ENCODE measurements at regions not wholly inside any gene's neighbourhood (a gene's known extent, or its start where the extent isn't known, plus 50 kb on each side); places are given as distances from the start of the nearest gene placed in this dataset.

DNA sequence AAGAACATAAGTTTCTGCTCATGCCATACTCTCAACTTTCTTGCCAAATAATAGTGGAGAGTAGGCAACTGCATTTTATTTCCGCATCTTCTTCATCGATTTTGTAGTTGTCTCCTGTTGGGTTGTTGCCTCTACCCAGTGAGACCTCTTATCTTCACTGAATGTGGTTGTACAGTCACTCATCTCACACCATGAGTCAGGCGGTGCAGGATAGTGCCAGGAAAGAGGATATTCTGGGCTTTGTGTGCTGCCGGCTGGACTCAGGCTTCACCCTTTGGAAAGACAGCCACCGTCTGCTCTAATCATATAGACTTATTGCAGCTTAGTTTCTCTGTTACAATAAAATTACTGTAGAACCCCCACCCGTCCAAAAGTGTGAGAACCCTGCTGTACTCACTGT lies 154.3 kb upstream of the USP24 start:
- no peak for DNase-seq

DNA sequence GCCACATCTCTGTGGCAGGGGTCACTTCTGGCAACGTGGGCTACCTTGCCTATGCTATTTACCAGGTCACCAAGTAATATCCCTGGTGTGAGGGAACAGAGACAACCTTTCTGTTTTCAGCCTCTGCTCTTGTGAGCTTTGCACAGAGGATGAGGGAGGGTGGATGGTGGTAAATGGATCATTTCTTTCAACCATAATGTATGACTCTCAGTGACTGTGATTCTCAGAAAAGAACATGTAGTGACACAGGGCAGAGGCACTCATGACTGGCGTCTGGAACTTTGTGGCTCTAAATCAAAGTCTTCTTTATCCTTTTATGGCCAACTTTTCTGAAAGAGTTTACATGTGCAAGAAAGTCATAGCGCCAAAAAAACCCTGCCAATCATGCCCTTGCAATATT lies 153.5 kb upstream of the USP24 start:
- no peak for DNase-seq

DNA sequence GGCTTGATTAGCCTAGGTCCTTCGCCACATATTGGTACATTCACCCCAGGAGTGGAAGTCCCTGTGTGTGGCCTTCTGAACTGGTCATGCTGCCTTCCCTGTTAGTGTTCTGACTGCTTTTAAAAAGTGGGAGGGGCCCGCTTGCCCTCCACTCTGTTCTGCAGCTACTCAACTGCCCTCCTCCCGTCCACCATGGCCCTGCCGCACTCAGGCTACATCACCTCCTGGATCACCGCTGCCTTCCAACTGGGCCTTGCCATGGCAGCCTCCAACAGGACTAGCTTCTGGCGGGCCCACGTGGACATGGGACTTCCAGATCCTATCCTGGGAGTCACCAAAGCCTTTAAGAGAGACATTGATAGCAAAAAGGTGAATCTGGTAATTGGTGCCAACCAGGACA lies 152.1 kb upstream of the USP24 start:
- DNase-seq: no peak

GRCh38 chr1:55364216-55364615 lies 149.1 kb upstream of the USP24 start:
- DNase-seq: no peak

GRCh38 chr1:55363268-55363667 lies 148.1 kb upstream of the USP24 start:
- no peak for DNase-seq

DNA sequence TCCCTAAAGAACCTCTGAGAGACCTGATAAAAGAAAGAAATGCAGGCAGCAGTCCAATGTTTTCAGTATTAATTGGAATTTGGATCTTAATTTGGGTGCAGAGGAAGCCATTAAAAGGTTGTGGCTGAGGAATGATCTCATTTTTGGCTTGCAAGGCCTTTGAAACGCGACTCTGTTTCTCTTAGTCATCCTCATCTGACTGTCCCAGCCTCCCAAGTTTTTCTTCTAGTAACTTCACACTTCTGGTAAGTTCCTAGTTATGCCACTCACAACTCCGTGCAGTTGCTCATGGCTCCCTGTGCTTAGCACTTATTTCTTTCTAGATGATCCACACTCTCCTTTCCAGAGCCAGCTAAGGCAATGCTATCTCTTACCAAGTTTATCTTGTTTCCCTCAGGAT lies 147.4 kb upstream of the USP24 start:
- no peak for DNase-seq

GRCh38 chr1:55359611-55360010 lies 144.4 kb upstream of the USP24 start:
- no peak for DNase-seq

DNA sequence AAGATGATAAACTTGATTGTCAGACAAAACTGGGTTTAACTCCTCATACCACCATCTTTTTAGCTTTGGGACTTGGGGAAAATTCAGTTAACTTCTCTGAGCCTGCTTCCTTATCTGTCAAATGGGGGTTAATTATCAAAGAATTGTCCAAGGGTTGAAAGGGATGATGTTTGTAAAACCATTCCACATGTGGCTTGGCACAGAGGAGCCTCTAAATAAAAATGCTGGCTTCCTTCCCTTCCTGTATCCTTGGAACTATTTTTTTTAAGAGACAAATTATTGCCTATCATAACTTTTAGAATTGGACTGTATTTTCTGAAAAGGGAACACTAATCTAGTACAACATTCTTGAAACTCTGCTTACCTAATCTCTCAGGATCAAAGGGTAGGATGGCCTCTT lies 143.4 kb upstream of the USP24 start:
- DNase-seq: no peak

- DNase-seq: no peak
These were observed 140.4 kb upstream of the USP24 start for GRCh38 chr1:55355549-55355948.

GRCh38 chr1:55353707-55354620 lies 138.8 kb upstream of the USP24 start:
- no peak for DNase-seq

- DNase-seq: no peak
These were observed 137.6 kb upstream of the USP24 start for GRCh38 chr1:55352811-55353180.

GRCh38 chr1:55352080-55352810 lies 137.1 kb upstream of the USP24 start:
- DNase-seq: no peak

DNA sequence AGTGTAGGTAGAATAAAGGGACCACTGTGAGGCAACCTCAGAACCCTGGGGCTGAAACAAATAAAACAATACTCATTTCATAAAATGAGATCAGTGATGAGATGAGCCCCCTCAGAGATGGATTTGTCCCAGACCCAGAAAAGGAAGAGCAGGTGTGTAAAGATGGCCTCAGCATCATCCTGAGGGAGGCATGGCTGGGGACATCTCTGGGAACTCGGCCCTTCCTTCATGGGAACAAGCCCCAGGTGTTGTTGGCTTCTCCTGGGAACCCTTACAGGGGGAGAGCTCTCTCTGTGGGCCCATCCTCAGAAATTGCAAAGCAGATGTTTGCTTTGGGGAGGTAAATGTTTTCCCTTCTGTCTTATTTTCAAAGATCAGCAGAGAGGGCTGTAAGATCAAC lies 133.2 kb upstream of the USP24 start:
- no peak for DNase-seq

DNA sequence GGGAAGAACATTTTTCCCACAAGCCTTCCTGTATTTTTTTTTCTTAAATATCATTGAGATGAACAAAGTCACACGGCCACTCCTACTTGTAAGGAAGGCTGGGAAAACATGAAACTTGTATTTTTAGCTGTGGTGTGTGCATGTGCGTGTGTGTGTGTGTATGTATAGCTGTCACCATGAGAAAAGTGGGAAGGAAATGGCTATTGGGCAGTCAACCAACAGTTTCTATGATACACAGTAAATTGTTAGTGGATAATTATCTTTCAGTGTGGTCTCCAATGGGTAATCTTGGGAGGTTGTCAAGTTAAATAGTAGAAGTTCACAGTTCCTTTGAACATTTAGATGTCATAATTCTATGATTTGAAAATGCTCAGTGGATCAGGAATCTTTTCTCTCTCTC lies 132.7 kb upstream of the USP24 start:
- no peak for DNase-seq

DNA sequence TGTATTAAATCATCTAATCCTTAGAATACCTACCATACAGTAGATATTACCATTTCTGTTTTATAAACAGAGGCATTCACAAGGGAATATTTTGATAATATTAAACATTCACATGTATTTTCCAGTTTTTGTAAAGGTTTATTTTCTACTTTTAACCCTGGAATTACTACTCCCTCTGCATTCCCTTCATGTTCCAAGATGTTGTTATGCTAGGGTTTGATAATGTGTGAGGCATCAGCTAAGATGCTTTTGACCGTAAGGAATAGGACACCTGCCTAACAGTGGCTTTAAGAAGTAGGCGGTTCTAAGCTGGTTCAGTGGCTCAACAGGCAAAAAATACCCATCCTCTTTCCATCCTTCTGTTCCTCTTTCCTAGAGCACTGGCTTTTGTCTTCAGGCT lies 131.9 kb upstream of the USP24 start:
- no peak for DNase-seq

- DNase-seq: no peak
These were observed 131.4 kb upstream of the USP24 start for GRCh38 chr1:55346586-55346985.

DNA sequence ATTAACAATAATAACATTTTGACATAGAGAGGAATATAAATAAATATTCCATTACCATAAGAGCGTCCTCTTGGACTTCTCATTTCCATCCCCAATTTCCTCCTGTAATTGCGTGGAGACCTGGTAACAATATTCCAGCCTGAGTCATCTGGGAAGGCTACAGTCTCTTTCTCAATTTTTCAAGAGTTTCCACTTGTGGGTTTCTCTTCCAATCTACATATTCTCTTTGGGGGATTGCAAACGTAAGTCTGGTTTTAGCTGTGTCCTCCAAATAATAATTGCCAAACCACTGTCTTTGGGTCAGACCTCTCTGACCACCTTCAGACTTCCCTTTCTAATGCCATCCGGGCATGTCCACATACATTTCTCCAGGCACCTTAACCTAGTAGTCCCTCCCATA lies 124.5 kb upstream of the USP24 start:
- DNase-seq: no peak

GRCh38 chr1:55338448-55338820 lies 123.3 kb upstream of the USP24 start:
- no peak for DNase-seq

DNA sequence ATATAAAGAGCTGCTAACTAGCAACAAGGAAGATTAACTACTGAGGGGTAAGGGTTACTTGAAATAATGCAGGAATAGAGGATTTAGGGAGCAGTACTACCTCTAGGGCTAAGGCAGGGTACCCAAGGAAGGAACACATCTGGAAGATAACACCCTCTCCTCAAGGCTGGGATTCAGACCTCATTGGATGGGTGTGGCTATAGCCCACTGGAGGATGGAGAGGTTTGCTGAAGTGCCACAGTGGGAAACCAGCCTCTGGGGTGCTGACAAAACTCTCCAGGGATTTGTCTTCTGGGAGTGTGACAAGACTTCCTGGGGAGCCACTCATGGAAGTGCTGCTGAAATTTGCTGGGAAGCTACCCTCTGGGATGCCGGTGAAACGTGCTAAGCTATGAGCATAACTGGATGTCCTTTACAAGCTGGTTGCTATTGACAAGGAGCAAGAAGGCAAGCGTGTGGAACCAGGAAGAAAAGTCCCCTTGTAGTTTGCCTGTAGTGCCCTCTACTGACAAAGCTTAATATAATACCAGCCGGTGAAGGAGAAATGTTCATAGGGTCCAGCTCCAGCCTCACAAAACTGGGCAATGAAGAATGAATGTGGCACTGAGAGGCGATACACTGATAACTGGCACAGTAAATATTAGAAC lies 122.8 kb upstream of the USP24 start:
- DNase-seq: no peak

DNA sequence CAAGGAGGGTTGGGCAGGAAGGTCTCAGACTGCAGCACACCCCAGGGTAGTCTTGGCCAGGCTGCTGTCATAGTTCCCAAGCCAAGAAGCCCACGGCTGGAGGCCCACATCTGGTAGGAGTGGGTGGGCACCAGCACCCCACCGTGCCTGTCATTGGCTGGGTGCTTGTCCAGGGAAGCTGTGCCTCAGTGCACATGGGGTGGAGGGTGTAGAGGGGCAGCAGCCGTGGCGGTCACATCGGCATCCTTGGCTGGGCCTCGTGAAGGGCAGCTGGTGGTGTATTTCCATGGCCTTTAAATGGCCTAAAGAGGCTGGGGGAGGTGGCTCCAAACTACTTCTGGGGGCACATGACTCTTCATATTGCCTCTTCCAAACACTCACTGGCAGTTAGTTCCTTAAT lies 119.6 kb upstream of the USP24 start:
- no peak for DNase-seq

DNA sequence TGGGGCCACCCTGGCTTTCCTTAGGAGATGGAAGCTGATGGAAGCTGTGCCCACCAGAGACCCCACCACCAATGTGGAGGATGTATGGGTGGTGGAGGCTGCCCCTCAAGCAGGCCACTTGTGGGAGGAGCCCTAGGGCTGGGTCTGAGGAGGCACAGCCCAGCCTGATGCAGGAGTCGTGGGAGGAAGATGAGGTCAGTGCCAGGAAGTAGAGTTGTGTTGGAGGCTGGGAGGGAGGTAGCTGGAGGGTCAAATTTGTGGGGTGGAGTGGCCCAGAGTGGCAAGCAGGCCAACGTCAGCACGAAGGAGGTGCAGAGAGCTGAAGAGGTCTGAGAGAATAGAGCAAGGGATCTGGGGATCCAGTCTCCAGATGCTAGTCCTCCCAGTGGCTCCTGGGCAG lies 119.0 kb upstream of the USP24 start:
- DNase-seq: no peak

- DNase-seq: no peak
These were observed 118.3 kb upstream of the USP24 start for GRCh38 chr1:55333461-55333860.

DNA sequence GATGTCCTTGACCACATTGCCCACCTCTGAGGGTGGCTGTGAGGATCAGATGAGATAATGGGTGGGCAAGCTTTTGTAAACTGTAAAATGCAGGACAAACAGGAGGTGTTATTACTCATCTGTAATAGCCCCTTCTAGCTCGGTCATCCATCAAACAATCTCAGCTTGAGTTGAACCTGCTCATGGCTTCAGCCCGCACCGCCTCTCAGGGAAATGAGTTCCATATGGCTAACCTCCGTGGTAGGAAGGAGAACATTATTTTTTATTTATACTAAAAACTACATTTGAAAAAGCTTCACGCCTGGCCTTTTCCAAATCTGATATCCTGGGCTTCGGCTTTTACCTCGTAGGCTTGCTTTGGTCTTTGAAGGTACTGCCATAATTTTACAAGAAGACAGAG lies 116.2 kb upstream of the USP24 start:
- DNase-seq: no peak

GRCh38 chr1:55329808-55330432 lies 114.8 kb upstream of the USP24 start:
- DNase-seq: no peak
